ENCODE measurements at regions not wholly inside any gene's neighbourhood (a gene's known extent, or its start where the extent isn't known, plus 50 kb on each side); places are given as distances from the start of the nearest gene placed in this dataset.

- Histone ChIP-seq H3K36me3 (ENCODE audit: insufficient read depth, low read length) (no peaks in the 10 kb centered on the region), H2AFZ (ENCODE audit: low read length, unreplicated experiment) (no peak overlapping the region), H3K4me3 (ENCODE audit: low read depth, low read length) (no peak overlapping the region), H3K27me3 (ENCODE audit: insufficient read depth, low read length) (no peaks in the 10 kb centered on the region), H3K4me1 (ENCODE audit: control insufficient read depth, insufficient read depth, low read length, unreplicated experiment) (peaks cover 68% of the 10 kb centered on the region), H3K79me2 (ENCODE audit: control insufficient read depth, insufficient read depth, low read length, unreplicated experiment) (no peaks in the 10 kb centered on the region), H3K27ac (ENCODE audit: low read depth, low read length) (no peak overlapping the region)
Observed at GRCh38 chr14:51544471-51544870, 107.2 kb upstream of the FRMD6 start.

DNA sequence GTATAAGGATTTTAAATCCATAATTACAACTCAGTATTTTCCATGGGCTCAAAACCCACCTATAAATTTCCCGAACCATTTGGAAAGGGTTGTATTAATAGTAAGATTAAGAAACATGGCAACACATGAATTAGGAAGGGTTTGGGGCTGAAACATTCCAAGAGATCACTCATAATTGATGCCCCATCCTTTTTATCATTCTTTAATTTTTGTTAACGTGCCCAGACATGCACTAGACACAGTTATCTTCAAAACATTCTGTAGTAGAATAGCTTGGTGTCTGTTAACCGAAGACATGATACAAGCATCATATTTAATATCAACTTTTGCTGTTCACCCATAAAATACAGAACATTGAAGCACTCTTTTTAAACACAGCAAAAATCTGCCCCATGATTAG, 106.8 kb upstream of the FRMD6 start:
- 0 out of 2 replicates have a peak overlapping the region, but pooled peaks have one; percentile 99 for H3K27ac ChIP-seq (ENCODE audit: low read depth, low read length)
- H3K27me3 ChIP-seq (ENCODE audit: insufficient read depth, low read length): no peaks in the 10 kb centered on the region
- H2AFZ ChIP-seq (ENCODE audit: low read length, unreplicated experiment): no peak overlapping the region
- H3K4me1 ChIP-seq (ENCODE audit: control insufficient read depth, insufficient read depth, low read length, unreplicated experiment): peaks cover 64% of the 10 kb centered on the region
- H3K36me3 ChIP-seq (ENCODE audit: insufficient read depth, low read length): no peaks in the 10 kb centered on the region
- no peaks in the 10 kb centered on the region for H3K79me2 ChIP-seq (ENCODE audit: control insufficient read depth, insufficient read depth, low read length, unreplicated experiment)
- H3K4me3 ChIP-seq (ENCODE audit: low read depth, low read length): no peak overlapping the region

GRCh38 chr14:51545396-51545795, 106.3 kb upstream of the FRMD6 start:
- Histone ChIP-seq H3K4me3 (ENCODE audit: low read depth, low read length) (no peak overlapping the region), H3K79me2 (ENCODE audit: control insufficient read depth, insufficient read depth, low read length, unreplicated experiment) (no peaks in the 10 kb centered on the region), H3K4me1 (ENCODE audit: control insufficient read depth, insufficient read depth, low read length, unreplicated experiment) (peaks cover 60% of the 10 kb centered on the region), H3K27me3 (ENCODE audit: insufficient read depth, low read length) (no peaks in the 10 kb centered on the region), H3K36me3 (ENCODE audit: insufficient read depth, low read length) (no peaks in the 10 kb centered on the region), H2AFZ (ENCODE audit: low read length, unreplicated experiment) (no peak overlapping the region), H3K27ac (ENCODE audit: low read depth, low read length) (peak overlapping the region; percentile 99)

GRCh38 chr14:51546099-51546498, 105.6 kb upstream of the FRMD6 start:
- H3K36me3 ChIP-seq (ENCODE audit: insufficient read depth, low read length): no peaks in the 10 kb centered on the region
- H2AFZ ChIP-seq (ENCODE audit: low read length, unreplicated experiment): no peak overlapping the region
- H3K27me3 ChIP-seq (ENCODE audit: insufficient read depth, low read length): no peaks in the 10 kb centered on the region
- no peak overlapping the region for H3K4me3 ChIP-seq (ENCODE audit: low read depth, low read length)
- H3K79me2 ChIP-seq (ENCODE audit: control insufficient read depth, insufficient read depth, low read length, unreplicated experiment): no peaks in the 10 kb centered on the region
- peaks cover 60% of the 10 kb centered on the region for H3K4me1 ChIP-seq (ENCODE audit: control insufficient read depth, insufficient read depth, low read length, unreplicated experiment)
- H3K27ac ChIP-seq (ENCODE audit: low read depth, low read length): peak overlapping the region; percentile 99

GRCh38 chr14:51546603-51547258, 105.0 kb upstream of the FRMD6 start:
- Histone ChIP-seq H3K27me3 (ENCODE audit: insufficient read depth, low read length) (no peaks in the 10 kb centered on the region), H3K79me2 (ENCODE audit: control insufficient read depth, insufficient read depth, low read length, unreplicated experiment) (no peaks in the 10 kb centered on the region), H3K4me1 (ENCODE audit: control insufficient read depth, insufficient read depth, low read length, unreplicated experiment) (peaks cover 54% of the 10 kb centered on the region), H2AFZ (ENCODE audit: low read length, unreplicated experiment) (peak overlapping the region; percentile 24), H3K36me3 (ENCODE audit: insufficient read depth, low read length) (no peaks in the 10 kb centered on the region), H3K27ac (ENCODE audit: low read depth, low read length) (peak overlapping the region; percentile 99), H3K4me3 (ENCODE audit: low read depth, low read length) (no peak overlapping the region; the same call in 1 of the 2 replicates)

- Histone ChIP-seq H3K36me3 (ENCODE audit: insufficient read depth, low read length) (no peaks in the 10 kb centered on the region), H3K79me2 (ENCODE audit: control insufficient read depth, insufficient read depth, low read length, unreplicated experiment) (no peaks in the 10 kb centered on the region), H3K4me3 (ENCODE audit: low read depth, low read length) (peak overlapping the region; percentile 39), H2AFZ (ENCODE audit: low read length, unreplicated experiment) (no peak overlapping the region), H3K27ac (ENCODE audit: low read depth, low read length) (peak overlapping the region; percentile 99), H3K27me3 (ENCODE audit: insufficient read depth, low read length) (no peaks in the 10 kb centered on the region), H3K4me1 (ENCODE audit: control insufficient read depth, insufficient read depth, low read length, unreplicated experiment) (peaks cover 56% of the 10 kb centered on the region)
Observed at GRCh38 chr14:51547260-51547659, 104.5 kb upstream of the FRMD6 start.

DNA sequence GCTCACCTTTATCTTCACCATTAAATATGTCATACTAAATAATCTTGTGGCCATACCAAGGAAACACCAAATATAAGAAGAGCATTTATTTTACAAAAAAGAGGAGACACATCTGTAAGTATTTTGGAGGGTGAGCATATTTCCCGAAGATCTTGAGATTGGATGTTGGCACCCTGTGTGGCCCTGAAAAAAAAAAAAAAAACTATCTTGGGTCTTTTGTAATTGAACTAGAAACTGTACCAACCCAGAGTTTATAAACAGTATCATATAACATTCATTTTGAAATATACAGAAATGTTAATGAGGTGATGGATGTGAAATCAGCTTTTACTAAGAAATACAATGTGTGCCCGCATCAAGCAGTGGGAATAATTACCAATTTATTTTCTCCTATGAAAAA, 104.0 kb upstream of the FRMD6 start:
- Histone ChIP-seq H2AFZ (ENCODE audit: low read length, unreplicated experiment) (no peak overlapping the region), H3K27me3 (ENCODE audit: insufficient read depth, low read length) (no peaks in the 10 kb centered on the region), H3K27ac (ENCODE audit: low read depth, low read length) (peak overlapping the region; percentile 99), H3K4me3 (ENCODE audit: low read depth, low read length) (peak overlapping the region; percentile 39), H3K4me1 (ENCODE audit: control insufficient read depth, insufficient read depth, low read length, unreplicated experiment) (peaks cover 60% of the 10 kb centered on the region), H3K36me3 (ENCODE audit: insufficient read depth, low read length) (no peaks in the 10 kb centered on the region), H3K79me2 (ENCODE audit: control insufficient read depth, insufficient read depth, low read length, unreplicated experiment) (no peaks in the 10 kb centered on the region)

DNA sequence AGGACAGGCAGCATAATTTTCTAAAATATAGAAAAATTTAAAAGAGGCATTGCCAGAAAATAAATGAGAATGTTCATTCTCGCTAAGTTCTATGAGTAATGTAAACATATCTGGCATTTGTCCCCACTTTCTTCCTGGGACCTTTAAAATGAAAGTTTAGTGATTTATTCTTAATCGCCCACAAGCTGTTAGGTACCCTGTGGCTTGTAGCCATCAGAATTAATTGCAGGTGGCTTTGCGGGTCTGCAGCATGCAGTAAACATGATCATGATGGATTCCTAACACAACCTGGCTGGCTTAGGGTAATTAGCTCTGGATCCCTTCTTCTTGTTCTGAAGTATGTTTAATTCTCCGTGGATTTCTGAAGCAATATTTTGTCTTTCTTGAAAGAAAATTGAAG, 103.5 kb upstream of the FRMD6 start:
- Histone ChIP-seq H3K4me1 (ENCODE audit: control insufficient read depth, insufficient read depth, low read length, unreplicated experiment) (peaks cover 65% of the 10 kb centered on the region), H3K4me3 (ENCODE audit: low read depth, low read length) (peak overlapping the region; percentile 39), H2AFZ (ENCODE audit: low read length, unreplicated experiment) (peak overlapping the region; percentile 28), H3K36me3 (ENCODE audit: insufficient read depth, low read length) (no peaks in the 10 kb centered on the region), H3K79me2 (ENCODE audit: control insufficient read depth, insufficient read depth, low read length, unreplicated experiment) (no peaks in the 10 kb centered on the region), H3K27me3 (ENCODE audit: insufficient read depth, low read length) (no peaks in the 10 kb centered on the region), H3K27ac (ENCODE audit: low read depth, low read length) (peak overlapping the region; percentile 99)

GRCh38 chr14:51550636-51551035, 101.1 kb upstream of the FRMD6 start:
- Histone ChIP-seq H3K36me3 (ENCODE audit: insufficient read depth, low read length) (no peaks in the 10 kb centered on the region), H3K27ac (ENCODE audit: low read depth, low read length) (no peak overlapping the region), H2AFZ (ENCODE audit: low read length, unreplicated experiment) (no peak overlapping the region), H3K4me3 (ENCODE audit: low read depth, low read length) (no peak overlapping the region), H3K79me2 (ENCODE audit: control insufficient read depth, insufficient read depth, low read length, unreplicated experiment) (peaks cover 9% of the 10 kb centered on the region), H3K4me1 (ENCODE audit: control insufficient read depth, insufficient read depth, low read length, unreplicated experiment) (peaks cover 77% of the 10 kb centered on the region), H3K27me3 (ENCODE audit: insufficient read depth, low read length) (no peaks in the 10 kb centered on the region)

GRCh38 chr14:51552275-51552674, 99.4 kb upstream of the FRMD6 start:
- Histone ChIP-seq H3K79me2 (ENCODE audit: control insufficient read depth, insufficient read depth, low read length, unreplicated experiment) (peaks cover 13% of the 10 kb centered on the region), H3K4me1 (ENCODE audit: control insufficient read depth, insufficient read depth, low read length, unreplicated experiment) (peaks cover 76% of the 10 kb centered on the region), H3K27ac (ENCODE audit: low read depth, low read length) (no peak overlapping the region; the same call in 1 of the 2 replicates), H3K27me3 (ENCODE audit: insufficient read depth, low read length) (no peaks in the 10 kb centered on the region), H3K36me3 (ENCODE audit: insufficient read depth, low read length) (0 out of 2 replicates have a peak, but pooled peaks cover 7% of the 10 kb centered on the region), H3K4me3 (ENCODE audit: low read depth, low read length) (no peak overlapping the region), H2AFZ (ENCODE audit: low read length, unreplicated experiment) (no peak overlapping the region)

GRCh38 chr14:51552768-51553404, 98.8 kb upstream of the FRMD6 start:
- H3K27ac ChIP-seq (ENCODE audit: low read depth, low read length): peak overlapping the region; percentile 96
- H2AFZ ChIP-seq (ENCODE audit: low read length, unreplicated experiment): peak overlapping the region; percentile 12
- H3K36me3 ChIP-seq (ENCODE audit: insufficient read depth, low read length): 0 out of 2 replicates have a peak, but pooled peaks cover 7% of the 10 kb centered on the region
- peaks cover 70% of the 10 kb centered on the region for H3K4me1 ChIP-seq (ENCODE audit: control insufficient read depth, insufficient read depth, low read length, unreplicated experiment)
- no peak overlapping the region for H3K4me3 ChIP-seq (ENCODE audit: low read depth, low read length)
- peaks cover 13% of the 10 kb centered on the region for H3K79me2 ChIP-seq (ENCODE audit: control insufficient read depth, insufficient read depth, low read length, unreplicated experiment)
- no peaks in the 10 kb centered on the region for H3K27me3 ChIP-seq (ENCODE audit: insufficient read depth, low read length)
